Natural killer cell treated with Interleukin-12 subunit alpha and Interleukin-12 subunit beta and Interleukin-15 and Interleukin-18, amount 100 ng/mL, for 72 hours (primary cell): ENCODE measurements at regions not wholly inside any gene's neighbourhood (a gene's known extent, or its start where the extent isn't known, plus 50 kb on each side); places are given as distances from the start of the nearest gene placed in this dataset.

Source experiments
- ATAC-seq, 2 donors: fragments of 150-1000 bp; cut with Tn5 transposase in 1 of 2; sonication (Bioruptor Pico), chemical (Tn5 transposase) in 1 of 2; 2 replicates each; pipeline ENCODE4 v1.10.0; 2021
- DNase-seq: peaks from one replicate; pipeline ENCODE4 v3.0.0; 2022; ENCODE audit warnings: low spot score
- H3K27ac Mint-ChIP-seq, 2 donors: 1 replicate in 1 of 2; 2 replicates in 1 of 2; pipeline ENCODE4 v1.8.0; 2022; ENCODE audit warnings: mixed read lengths in 2 of 2, mild to moderate bottlenecking in 1 of 2, moderate library complexity in 1 of 2
- H3K27me3 Mint-ChIP-seq, 2 donors: 1 replicate in 1 of 2; 2 replicates in 1 of 2; pipeline ENCODE4 v1.8.0; 2022; ENCODE audit warnings: mixed read lengths in 2 of 2
- H3K36me3 Mint-ChIP-seq: one replicate; pipeline ENCODE4 v1.8.0; 2022; ENCODE audit warnings: mixed read lengths
- H3K4me1 Mint-ChIP-seq, 2 donors: 1 replicate in 1 of 2; 2 replicates in 1 of 2; pipeline ENCODE4 v1.8.0; 2022; ENCODE audit warnings: low read depth in 2 of 2, mixed read lengths in 2 of 2, mild to moderate bottlenecking in 1 of 2
- H3K4me3 Mint-ChIP-seq: one replicate; pipeline ENCODE4 v1.8.0; 2022; ENCODE audit warnings: mixed read lengths
- H3K9me3 Mint-ChIP-seq: 2 replicates; pipeline ENCODE4 v1.8.0; 2022; ENCODE audit warnings: mixed read lengths

DNA sequence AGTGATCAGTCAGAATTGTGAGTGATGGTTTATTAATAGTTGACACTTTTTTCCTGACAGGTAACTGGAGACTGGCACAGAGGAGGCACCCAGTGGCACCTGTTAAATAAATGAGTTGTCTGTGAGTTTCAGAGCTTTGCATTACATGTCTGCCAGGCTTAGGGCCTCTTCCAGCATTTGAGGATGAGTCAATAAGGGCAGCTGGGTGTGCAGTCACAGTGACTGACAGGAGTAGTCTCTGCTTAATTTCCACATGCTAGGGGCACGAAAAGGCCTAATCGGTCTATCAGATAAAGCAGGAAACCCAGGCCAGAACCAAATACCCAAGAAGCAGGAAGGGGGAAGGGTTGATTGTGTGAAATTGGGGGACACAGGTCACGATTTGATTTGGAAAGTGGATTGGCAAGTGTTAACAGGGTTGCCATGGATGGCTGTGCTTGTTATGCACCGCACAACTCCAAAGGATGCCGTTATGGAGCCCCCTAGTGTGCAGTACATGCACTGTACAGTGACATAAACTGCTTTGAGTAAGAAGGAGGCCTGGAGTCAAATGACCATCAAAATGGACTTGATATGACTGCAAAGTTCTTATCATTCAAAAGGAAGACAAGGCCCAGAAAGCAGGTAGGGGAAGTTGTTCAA lies 111.9 kb upstream of the GGTLC1 start:
- no peak overlapping the region for H3K4me3 Mint-ChIP-seq
- H3K27ac Mint-ChIP-seq = no peak overlapping the region
- no peaks in the 10 kb centered on the region for H3K36me3 Mint-ChIP-seq
- DNase-seq (peak; percentile 86), ATAC-seq (peak; percentile 86 to 87)
- peaks cover 6 to 11% of the 10 kb centered on the region in 2 donors for H3K27me3 Mint-ChIP-seq
- H3K9me3 Mint-ChIP-seq = no peaks in the 10 kb centered on the region
- H3K4me1 Mint-ChIP-seq = peaks cover 19 to 29% of the 10 kb centered on the region in 2 donors

DNA sequence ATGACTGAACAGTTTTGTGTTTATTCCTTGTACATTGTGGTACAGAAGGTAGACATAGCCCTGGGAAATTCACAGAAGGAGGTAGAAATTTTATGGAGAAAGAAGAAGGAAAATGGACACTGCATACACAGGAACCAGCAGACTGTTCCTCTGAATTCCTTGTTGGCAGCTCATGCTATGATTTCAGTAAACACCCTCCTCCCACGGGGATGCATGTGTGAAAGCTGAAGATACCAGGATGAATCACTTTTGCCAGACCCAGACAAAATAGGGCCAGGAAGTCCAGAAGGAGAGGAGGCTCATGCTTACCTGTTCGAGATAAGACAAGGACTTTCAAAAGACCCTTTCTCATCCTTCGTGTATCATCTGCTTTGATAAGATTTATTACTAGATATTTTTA lies 110.3 kb upstream of the GGTLC1 start:
- no peak overlapping the region for H3K4me3 Mint-ChIP-seq
- ATAC-seq = no peak
- DNase-seq = no peak
- H3K36me3 Mint-ChIP-seq = no peaks in the 10 kb centered on the region
- peaks cover 19 to 29% of the 10 kb centered on the region in 2 donors for H3K4me1 Mint-ChIP-seq
- H3K9me3 Mint-ChIP-seq = no peaks in the 10 kb centered on the region
- H3K27ac Mint-ChIP-seq = no peak overlapping the region
- H3K27me3 Mint-ChIP-seq = peaks cover 4 to 6% of the 10 kb centered on the region in 2 donors

DNA sequence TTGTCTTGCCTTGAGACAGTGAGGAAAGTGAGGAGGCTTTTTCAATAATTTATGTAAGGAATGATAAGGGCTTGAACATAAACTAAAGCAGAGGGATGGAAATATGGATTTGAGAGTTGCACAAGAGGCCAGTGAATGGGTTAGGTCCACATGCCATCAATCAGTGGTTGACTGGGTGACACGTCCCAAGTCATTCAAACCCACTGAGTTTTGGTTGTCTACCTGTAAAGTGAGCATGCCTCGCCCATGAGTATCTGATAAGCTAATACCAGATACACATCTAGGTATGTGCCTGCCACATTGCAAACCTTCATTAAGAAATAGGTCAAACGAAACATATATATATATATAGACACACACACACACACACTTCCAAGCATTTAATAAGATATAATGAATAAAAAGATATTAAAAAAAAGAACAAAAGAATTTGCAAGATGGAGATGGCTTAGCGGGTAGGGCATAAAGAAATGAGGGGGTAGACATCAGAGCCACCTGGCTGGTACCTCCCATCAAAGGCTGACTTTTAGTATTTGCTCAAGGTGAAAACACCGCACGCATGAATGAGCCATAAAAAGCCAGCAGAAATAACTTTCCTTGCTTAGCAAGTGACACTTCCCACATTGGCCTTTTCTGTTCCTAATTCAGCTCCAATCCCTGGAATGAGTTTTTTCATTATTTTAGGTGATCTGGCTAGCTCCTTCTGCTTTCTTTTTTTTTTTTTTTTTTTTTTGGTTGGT lies 109.1 kb upstream of the GGTLC1 start:
- no peak overlapping the region for H3K4me3 Mint-ChIP-seq
- H3K4me1 Mint-ChIP-seq = peaks cover 16 to 25% of the 10 kb centered on the region in 2 donors
- H3K27ac Mint-ChIP-seq = no peak overlapping the region
- H3K27me3 Mint-ChIP-seq = peaks cover 4 to 6% of the 10 kb centered on the region in 2 donors
- no peak for ATAC-seq
- DNase-seq = no peak
- H3K36me3 Mint-ChIP-seq = no peaks in the 10 kb centered on the region
- no peaks in the 10 kb centered on the region for H3K9me3 Mint-ChIP-seq

DNA sequence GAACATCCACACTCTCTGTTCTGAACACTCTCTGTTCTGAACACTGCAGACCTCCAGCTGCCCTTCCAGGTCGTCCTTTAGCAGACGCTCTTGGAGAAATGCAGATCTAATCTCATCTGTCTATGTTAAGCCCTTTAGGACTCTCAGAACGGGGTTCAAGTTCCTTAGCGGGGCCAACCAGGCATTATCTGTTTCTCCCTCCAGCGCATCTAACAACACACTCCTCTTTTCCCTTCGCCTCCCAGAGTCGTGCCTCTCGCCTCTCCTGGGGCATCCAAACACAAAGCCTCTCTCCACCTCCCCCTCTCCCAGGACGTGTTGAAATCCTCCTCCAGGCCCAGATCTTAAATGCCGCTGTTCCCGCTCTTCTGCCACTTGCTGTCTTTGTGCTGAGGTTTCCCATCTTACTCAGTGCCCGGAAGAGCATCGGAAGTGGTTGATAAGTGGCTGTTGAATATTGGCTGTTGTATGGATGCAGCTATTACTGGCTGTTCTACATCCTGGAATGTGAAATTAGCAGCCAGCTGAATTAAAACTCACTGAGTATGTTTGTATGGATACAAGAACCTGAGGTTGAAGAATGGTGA lies 108.4 kb upstream of the GGTLC1 start:
- no peak for DNase-seq
- Mint-ChIP-seq H3K9me3 (no peaks in the 10 kb centered on the region), H3K4me3 (no peak overlapping the region), H3K4me1 (peaks cover 10 to 17% of the 10 kb centered on the region in 2 donors), H3K27me3 (peaks cover 4 to 6% of the 10 kb centered on the region in 2 donors), H3K36me3 (no peaks in the 10 kb centered on the region), H3K27ac (no peak overlapping the region)
- no peak for ATAC-seq

DNA sequence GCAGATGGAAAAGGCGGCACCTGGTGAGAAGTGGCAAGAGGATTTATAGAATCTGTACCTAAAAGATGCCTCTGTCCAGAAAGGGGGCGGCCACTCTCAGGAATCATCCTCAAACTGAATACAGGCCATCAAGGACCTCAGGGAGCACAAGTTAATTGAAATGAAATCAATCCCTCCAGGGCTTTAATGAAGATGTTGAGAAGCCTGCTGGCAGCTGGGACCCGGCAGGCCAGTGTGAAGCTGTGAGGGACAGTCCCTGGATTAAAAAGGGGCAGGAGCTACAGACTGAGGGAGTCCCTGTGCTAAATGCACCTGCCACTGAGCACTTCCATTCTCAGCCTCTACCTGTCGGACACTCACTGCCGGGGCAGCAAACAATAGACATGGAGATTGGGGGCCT lies 107.7 kb upstream of the GGTLC1 start:
- Mint-ChIP-seq H3K4me3 (no peak overlapping the region), H3K27ac (no peak overlapping the region), H3K36me3 (no peaks in the 10 kb centered on the region), H3K9me3 (no peaks in the 10 kb centered on the region), H3K27me3 (peaks cover 4 to 6% of the 10 kb centered on the region in 2 donors), H3K4me1 (peaks cover 7 to 17% of the 10 kb centered on the region in 2 donors)
- no peak for ATAC-seq
- no peak for DNase-seq

DNA sequence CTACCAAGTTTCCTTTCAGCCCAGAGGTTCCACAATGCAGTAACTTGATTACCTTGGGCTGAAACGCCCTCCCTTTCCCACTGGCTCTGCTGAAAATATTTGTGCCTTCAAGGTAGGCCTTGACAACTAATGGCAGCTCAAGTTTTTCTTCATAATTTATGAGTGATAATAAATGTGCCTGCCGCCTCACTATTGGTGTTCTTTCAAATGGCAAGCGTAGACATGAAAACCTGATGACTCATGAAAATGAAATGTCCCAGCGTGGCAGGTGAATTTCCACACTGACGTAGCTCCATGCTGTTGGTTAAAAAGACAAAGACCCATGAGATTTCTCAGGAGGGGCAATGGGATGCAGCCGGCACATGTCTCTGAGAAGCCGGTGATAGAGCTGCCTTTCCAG lies 107.2 kb upstream of the GGTLC1 start:
- Mint-ChIP-seq H3K4me1 (peaks cover 6 to 15% of the 10 kb centered on the region in 2 donors), H3K27ac (no peak overlapping the region), H3K36me3 (no peaks in the 10 kb centered on the region), H3K27me3 (peaks cover 4 to 6% of the 10 kb centered on the region in 2 donors), H3K4me3 (no peak overlapping the region), H3K9me3 (no peaks in the 10 kb centered on the region)
- ATAC-seq (no peak), DNase-seq (no peak)

DNA sequence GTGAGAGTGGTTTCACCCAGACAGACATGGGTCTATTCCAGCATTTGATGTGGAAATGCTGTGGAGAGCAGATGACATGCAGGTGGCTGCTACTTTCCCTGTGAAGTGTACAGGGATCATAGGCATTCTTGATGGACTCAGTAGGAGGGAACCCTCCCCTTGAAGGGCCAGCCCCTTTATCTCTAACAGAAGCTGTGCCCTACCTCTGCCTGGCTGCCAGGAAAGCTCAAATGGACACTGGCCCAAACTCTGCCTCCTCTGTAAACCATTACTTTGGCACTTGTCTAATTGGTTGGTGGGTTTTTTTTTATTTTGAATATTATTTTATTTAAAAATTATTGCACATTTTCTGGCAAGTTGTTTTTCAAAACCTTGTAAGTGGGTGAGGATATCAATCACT lies 106.7 kb upstream of the GGTLC1 start:
- DNase-seq (no peak), ATAC-seq (no peak)
- H3K9me3 Mint-ChIP-seq = no peaks in the 10 kb centered on the region
- no peak overlapping the region for H3K27ac Mint-ChIP-seq
- H3K4me3 Mint-ChIP-seq = no peak overlapping the region
- peaks cover 4 to 6% of the 10 kb centered on the region in 2 donors for H3K27me3 Mint-ChIP-seq
- no peaks in the 10 kb centered on the region for H3K36me3 Mint-ChIP-seq
- peaks cover 1 to 10% of the 10 kb centered on the region in 2 donors for H3K4me1 Mint-ChIP-seq

DNA sequence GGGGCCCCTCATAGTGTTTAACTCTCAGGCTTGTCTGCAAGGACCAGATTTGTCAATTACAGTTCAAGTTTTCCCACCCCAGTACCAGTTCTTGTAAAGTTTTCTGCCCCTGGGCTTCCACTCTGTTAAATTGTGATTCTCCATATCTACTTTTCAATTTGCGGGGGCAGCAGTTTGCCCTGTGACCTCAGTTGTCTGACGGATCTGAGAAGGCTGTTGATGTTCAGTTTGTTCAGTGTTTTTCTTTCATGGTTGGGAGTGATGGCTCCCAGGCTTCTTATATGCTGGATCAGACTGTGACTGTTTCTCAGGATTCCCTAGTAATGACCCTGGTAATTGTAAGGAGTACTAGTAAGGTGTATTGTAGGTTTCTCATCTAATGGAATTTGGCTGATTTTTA lies 101.0 kb upstream of the GGTLC1 start:
- H3K4me3 Mint-ChIP-seq = no peak overlapping the region
- no peaks in the 10 kb centered on the region for H3K9me3 Mint-ChIP-seq
- no peak overlapping the region for H3K27ac Mint-ChIP-seq
- H3K27me3 Mint-ChIP-seq = peaks cover 0 to 6% of the 10 kb centered on the region in 2 donors
- no peak for DNase-seq
- no peak for ATAC-seq
- H3K4me1 Mint-ChIP-seq = no peaks in the 10 kb centered on the region
- H3K36me3 Mint-ChIP-seq = no peaks in the 10 kb centered on the region

DNA sequence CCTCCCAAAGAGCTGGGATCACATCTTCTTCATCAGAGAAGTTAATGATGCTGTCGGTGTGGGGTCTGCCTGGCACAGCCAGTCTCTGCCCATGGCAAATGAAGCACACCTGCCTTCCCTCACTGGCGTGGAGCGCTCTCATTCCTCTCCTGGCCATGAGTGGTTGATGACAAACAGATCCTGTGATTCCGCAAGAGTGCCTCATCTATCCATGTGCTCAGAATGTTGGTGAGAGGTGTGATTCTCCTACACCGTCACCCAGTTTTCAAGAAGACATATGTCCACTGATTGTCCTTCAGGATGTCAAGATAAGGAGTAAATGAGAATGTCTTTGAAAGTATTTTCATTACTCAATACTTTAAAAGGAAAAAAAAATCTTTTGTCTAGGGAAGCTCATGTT lies 97.5 kb upstream of the GGTLC1 start:
- Mint-ChIP-seq H3K36me3 (no peaks in the 10 kb centered on the region), H3K4me3 (no peak overlapping the region), H3K4me1 (no peaks in the 10 kb centered on the region), H3K27me3 (peaks cover 0 to 6% of the 10 kb centered on the region in 2 donors), H3K27ac (no peak overlapping the region), H3K9me3 (no peaks in the 10 kb centered on the region)
- no peak for DNase-seq
- no peak for ATAC-seq

DNA sequence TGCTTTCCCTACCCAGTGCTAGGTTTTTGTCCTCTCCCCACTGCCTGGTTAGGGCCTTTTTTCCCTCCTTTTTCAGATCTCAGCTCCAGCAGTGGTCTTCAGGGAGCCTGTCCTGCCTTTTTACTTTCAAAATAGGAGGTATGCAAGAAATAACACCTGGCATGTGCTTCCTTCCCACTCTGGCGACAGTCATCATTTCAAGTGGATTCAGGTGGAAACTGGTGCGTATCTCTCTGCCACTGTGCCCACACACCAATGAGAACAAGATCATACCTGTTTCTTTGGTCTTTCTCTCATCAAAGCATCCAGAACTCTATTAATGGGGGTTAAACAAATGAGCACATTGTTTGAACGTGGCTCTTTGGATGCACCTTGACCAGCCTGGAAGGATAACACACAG lies 95.7 kb upstream of the GGTLC1 start:
- Mint-ChIP-seq H3K36me3 (no peaks in the 10 kb centered on the region), H3K27ac (no peak overlapping the region), H3K27me3 (peaks cover 0 to 3% of the 10 kb centered on the region in 2 donors), H3K9me3 (no peaks in the 10 kb centered on the region), H3K4me1 (no peaks in the 10 kb centered on the region), H3K4me3 (no peak overlapping the region)
- no peak for DNase-seq
- no peak for ATAC-seq

DNA sequence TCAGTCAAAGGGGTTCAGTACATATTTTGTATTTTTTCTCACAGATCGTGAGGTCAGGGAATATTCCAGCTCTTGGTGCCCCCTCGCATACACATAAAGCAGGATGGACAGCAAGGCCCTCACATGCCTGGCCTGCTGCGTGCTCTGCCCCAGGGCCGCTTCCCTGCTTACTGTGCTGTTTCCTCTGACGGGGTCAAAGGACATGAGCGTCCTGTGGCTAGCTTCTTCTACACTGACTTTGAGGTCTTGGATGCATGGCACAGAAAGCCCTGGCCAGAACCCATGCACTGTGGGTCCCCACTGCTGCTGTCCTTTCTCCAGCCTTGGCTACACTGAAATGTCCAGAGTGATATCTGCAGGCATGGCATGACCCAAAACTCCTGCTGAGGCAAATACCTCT lies 92.5 kb upstream of the GGTLC1 start:
- Mint-ChIP-seq H3K4me1 (no peaks in the 10 kb centered on the region), H3K27me3 (no peaks in the 10 kb centered on the region), H3K36me3 (no peaks in the 10 kb centered on the region), H3K4me3 (no peak overlapping the region), H3K9me3 (no peaks in the 10 kb centered on the region), H3K27ac (no peak overlapping the region)
- DNase-seq (no peak), ATAC-seq (no peak)

DNA sequence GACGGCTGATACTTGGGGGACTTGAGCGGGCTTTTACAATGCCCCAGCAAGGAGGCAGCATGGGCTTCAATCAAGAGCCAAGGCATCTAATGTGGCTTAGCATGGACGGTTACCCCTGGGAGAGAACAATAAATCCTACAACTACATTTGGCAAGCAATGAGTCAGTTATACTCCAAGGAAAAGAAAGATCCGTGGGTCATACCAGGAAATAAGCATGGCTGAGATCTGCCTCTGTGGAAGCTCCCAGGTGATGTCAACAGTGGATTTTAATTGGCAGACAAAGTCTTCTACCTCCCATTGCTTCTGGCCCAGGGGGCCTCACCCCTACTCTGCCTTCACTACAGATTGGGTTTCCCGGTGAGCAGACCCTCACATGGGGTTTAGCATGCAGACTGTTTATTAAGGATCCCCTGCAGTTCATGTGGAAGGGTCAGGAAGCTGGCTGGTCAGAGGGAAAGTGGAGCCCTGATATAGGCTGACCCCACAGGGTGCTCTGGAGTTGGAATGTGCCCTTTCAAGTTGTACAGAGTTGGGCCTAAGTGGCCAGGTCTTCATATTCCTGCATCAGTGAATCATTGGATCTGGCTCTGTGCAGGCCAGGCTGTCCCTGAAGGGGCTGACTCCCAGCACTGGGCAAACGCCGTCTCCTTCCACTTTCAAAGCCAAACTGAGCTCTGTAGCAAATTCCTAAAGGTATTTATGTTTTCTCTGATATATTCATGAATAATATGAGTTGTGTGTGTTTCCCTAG lies 91.3 kb upstream of the GGTLC1 start:
- no peak overlapping the region for H3K27ac Mint-ChIP-seq
- H3K36me3 Mint-ChIP-seq = no peaks in the 10 kb centered on the region
- DNase-seq (no peak), ATAC-seq (no peak)
- H3K4me3 Mint-ChIP-seq = no peak overlapping the region
- H3K9me3 Mint-ChIP-seq = no peaks in the 10 kb centered on the region
- H3K27me3 Mint-ChIP-seq = no peaks in the 10 kb centered on the region
- H3K4me1 Mint-ChIP-seq = no peaks in the 10 kb centered on the region

DNA sequence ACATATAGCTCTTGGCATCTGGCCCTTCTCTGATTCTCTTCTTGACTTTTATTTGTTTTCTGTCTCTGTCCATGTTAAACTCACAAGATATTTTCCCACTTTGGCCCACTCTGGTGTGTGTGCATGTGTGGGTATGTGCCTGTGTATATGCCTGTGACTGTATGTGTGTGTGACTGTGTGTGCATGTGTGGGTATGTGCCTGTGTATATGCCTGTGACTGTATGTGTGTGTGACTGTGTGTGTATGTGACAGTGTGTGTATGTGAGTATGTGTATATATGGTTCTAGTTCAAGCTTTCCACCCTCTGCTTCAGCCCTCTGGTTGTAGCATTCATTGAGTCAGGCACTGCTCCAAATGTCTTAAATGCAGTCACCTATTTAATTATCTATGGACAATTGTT lies 88.6 kb upstream of the GGTLC1 start:
- H3K9me3 Mint-ChIP-seq = no peaks in the 10 kb centered on the region
- H3K4me1 Mint-ChIP-seq = no peaks in the 10 kb centered on the region
- no peaks in the 10 kb centered on the region for H3K27me3 Mint-ChIP-seq
- H3K4me3 Mint-ChIP-seq = no peak overlapping the region
- H3K27ac Mint-ChIP-seq = no peak overlapping the region
- ATAC-seq (no peak), DNase-seq (no peak)
- H3K36me3 Mint-ChIP-seq = no peaks in the 10 kb centered on the region

DNA sequence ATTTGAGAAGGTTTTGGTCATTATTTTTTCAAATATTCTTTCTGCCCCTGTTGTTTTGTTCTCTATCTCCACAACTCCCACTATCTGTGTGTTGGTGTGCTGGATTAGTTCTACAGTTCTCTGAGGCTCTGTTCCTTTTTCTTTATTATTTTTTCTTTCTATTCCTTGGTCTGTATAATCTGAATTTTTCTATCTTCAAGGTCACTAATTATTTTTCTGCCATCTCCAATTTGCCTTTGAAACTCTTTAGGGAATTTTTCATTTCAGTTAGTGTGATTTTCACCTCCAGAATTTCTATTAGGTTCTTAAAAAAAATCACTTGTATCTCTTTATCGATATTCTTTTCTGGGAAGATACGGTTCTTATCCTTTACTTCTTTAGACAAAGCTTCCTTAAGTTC lies 82.1 kb upstream of the GGTLC1 start:
- H3K4me3 Mint-ChIP-seq = no peak overlapping the region
- H3K36me3 Mint-ChIP-seq = peaks cover 17% of the 10 kb centered on the region
- H3K27ac Mint-ChIP-seq = no peak overlapping the region
- DNase-seq = no peak
- ATAC-seq = no peak
- H3K4me1 Mint-ChIP-seq = peaks cover 6 to 9% of the 10 kb centered on the region in 2 donors
- H3K27me3 Mint-ChIP-seq = no peaks in the 10 kb centered on the region
- H3K9me3 Mint-ChIP-seq = peaks cover 3% of the 10 kb centered on the region
